GM21717 (cell line): ENCODE measurements at regions not wholly inside any gene's neighbourhood (a gene's known extent, or its start where the extent isn't known, plus 50 kb on each side); places are given as distances from the start of the nearest gene placed in this dataset.
"Not testable (repeated sequence)": the region's sequence is repeated elsewhere in the genome, so short reads cannot be mapped to it uniquely, and the experiment has no call there.

Experiments used
- ATAC-seq: cut with Tn5 transposase; IDR thresholded peaks from one replicate; pipeline ENCODE4 v1.9.1; 2021; ENCODE audit warnings: mild to moderate bottlenecking, moderate library complexity; ENCODE audit not compliant: unreplicated experiment

- ATAC-seq, result no peak
Measured at GRCh38 chr1:189654906-189655305, 822.8 kb downstream of the BRINP3 start.

- no peak for ATAC-seq
Measured at GRCh38 chr1:189656628-189657530, 820.8 kb downstream of the BRINP3 start.

DNA sequence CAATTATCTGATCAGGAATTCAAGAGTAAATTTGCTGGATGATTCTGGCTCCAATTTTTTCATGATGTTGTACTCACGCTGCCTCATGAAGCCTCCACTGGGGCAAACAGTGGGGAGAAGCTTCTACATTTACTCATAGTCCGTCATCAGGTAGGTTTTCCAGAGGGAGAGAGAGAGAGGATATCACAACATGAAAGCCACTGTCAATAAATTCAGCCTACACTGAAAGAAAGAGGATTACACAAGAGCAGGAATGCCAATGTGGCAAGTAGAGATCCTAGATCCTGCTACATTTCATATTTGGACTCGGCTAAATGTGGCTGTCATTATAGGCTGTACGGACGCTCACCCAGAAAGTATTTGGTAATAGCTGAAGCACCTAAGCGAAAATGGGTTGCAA, 819.9 kb downstream of the BRINP3 start:
- no peak for ATAC-seq

- ATAC-seq, result no peak
Measured at GRCh38 chr1:189658381-189658780, 819.3 kb downstream of the BRINP3 start.

- no peak for ATAC-seq
Measured at GRCh38 chr1:189659731-189660130, 817.9 kb downstream of the BRINP3 start.

- no peak for ATAC-seq
Measured at GRCh38 chr1:189662190-189662589, 815.5 kb downstream of the BRINP3 start.

GRCh38 chr1:189669846-189670245, 807.8 kb downstream of the BRINP3 start:
- no peak for ATAC-seq

DNA sequence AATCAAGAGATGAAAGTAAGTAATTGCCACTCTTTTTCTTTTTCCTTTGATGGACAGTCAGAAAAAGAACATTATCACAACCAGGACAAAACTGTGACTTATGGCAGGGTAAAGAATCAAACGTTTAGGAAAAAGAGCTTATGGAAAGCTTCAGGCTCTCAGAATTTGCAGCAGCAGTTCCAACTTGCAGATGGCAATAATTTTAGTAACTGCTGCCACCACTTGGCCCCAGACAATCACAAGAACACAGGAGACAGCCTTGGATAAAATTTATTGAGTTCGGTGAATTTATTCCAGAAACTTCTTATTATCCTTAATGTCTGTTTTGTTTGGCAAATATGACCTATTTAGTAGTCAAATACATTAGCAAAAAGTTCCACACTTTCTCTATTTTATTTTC, 804.4 kb downstream of the BRINP3 start:
- no peak for ATAC-seq

- no peak for ATAC-seq
Measured at GRCh38 chr1:189675712-189676244, 801.9 kb downstream of the BRINP3 start.

- no peak for ATAC-seq
Measured at GRCh38 chr1:189678779-189679178, 798.9 kb downstream of the BRINP3 start.

GRCh38 chr1:189681252-189681919, 796.3 kb downstream of the BRINP3 start:
- no peak for ATAC-seq

- ATAC-seq, result no peak
Measured at GRCh38 chr1:189682591-189682990, 795.1 kb downstream of the BRINP3 start.

DNA sequence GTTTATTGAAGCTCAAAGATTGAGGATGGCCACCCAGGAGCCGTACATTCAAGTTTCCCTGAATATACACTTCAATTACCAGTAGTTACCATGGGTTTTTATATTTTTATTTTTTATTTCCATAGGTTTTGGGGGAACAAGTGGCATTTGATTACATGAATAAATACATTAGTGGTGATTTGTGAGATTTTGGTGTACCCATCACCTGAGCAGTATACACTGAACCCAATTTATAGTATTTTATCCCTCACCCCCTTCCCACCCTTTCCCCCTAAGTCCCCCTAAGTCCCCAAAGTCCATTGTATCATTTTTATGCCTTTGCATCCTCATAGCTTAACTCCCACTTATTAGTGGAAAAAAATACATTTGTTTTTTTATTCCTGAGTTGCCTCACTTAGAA, 791.4 kb downstream of the BRINP3 start:
- no peak for ATAC-seq

DNA sequence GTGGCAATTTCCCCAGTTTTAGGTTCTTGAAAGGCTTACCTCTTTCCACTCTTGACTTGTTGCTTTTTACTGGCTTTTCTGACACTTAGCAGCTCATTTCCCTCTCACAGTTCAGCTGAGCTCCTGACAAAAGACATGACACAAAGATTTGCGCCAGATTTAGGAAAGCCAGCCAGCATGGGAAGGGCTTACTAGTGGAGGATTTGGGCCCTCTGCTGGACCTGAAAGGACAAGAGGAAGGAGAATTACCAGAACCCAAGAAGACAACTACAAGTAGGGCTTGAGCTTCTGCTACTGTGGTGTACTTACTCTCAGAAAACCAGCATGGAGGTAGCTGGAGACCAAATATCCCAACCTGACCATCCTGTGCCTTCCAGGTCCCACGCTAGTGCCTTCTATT, 784.5 kb downstream of the BRINP3 start:
- ATAC-seq, result no peak

GRCh38 chr1:189696297-189696696, 781.4 kb downstream of the BRINP3 start:
- ATAC-seq, result no peak

- no peak for ATAC-seq
Measured at GRCh38 chr1:189697113-189697512, 780.6 kb downstream of the BRINP3 start.

- no peak for ATAC-seq
Measured at GRCh38 chr1:189701606-189702005, 776.1 kb downstream of the BRINP3 start.

DNA sequence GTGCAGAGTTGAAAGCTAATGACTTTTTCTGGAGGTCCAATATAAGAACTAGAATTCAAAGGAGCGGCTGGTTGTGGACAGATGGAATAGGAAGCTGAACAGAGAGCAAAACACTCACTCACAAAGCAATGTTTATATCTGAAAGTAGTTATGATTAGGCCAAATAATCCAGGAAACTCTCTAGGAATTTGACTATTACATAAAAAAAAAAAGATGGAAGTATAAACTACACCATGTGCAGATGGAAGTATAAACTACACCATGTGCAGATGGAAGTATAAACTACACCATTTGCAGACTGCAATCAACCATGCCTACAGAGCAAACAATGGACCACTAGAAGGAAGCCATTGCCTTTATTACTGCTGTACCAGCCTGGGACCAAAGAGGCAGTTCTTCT, 771.1 kb downstream of the BRINP3 start:
- ATAC-seq, result no peak

GRCh38 chr1:189708674-189709073, 769.0 kb downstream of the BRINP3 start:
- ATAC-seq, result no peak

- not testable (repeated sequence) for ATAC-seq
Measured at GRCh38 chr1:189718147-189718795, 759.4 kb downstream of the BRINP3 start.

- ATAC-seq, result no peak
Measured at GRCh38 chr1:189726806-189727205, 750.9 kb downstream of the BRINP3 start.
